Fibroblast of skin of scalp (primary cell): ENCODE measurements at regions not wholly inside any gene's neighbourhood (a gene's known extent, or its start where the extent isn't known, plus 50 kb on each side); places are given as distances from the start of the nearest gene placed in this dataset.

Experiments
- DNase-seq: peaks from one replicate; pipeline ENCODE4 v3.0.0-alpha.2; 2013

DNA sequence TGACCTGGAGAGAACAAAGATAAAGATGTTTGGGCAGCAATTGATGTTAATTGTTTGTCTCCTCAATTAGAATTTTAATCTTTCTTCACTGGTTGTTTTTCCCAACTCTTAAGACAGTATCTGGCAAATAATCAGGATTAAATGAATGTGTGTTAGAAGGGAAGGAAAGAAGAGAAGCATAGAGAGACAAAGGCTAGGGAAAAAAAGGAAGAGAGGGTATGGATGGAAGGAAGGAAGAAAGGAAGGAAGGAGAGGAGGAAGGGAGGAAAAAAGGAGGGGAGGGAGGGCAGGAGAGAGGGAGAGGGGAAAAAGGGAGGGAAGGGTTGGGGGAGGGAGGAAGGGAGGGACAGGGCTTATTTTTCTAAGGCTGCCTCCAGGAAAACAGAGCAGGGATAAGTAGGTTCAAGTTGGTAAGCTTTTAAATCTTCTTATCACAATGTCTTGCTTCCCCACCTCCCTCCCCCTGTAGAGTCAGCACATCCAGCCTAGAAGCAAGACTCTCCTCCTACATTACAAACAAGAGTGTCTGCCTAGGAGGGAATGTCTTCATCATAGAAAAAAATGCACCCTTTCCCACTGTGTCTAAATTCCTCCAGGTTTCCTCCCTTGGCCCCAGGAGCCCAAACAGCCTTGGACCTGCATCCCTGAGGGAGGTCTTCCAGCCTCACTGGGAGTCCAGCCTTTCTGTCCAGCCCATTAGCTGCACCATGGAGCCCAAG is 447.8 kb upstream of the JARID2 start:
- peak; percentile 66 for DNase-seq

- DNase-seq = no peak
Measured at GRCh38 chr6:14798594-14798982, 447.3 kb upstream of the JARID2 start.

DNA sequence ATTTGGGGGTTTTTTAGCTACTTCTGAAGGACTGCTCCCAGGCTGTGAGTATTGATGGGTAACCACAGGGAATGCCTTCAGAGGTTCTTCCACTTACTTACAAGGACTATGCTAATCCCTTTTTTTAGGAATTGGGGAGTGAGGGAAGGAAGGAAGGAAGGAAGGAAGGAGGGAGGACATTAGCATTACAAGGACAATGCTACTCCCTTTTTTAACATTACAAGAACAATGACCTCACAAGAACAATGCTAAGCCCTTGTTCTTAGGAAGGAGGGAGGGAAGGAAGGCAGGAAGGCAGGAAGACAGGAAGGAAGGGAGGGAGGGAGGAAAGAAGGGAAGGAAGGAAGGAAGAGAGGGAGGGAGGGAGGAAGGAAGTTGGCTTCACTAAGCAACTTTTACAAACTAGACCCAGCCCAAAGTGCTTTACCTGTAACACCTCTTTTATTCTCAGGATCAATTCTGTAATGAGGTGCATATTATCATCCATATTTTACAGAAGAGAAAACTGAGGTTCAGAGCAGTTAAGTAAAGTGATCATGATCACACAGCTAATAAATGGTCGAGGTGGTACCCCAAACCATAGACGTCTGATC is 446.8 kb upstream of the JARID2 start:
- DNase-seq = no peak

DNA sequence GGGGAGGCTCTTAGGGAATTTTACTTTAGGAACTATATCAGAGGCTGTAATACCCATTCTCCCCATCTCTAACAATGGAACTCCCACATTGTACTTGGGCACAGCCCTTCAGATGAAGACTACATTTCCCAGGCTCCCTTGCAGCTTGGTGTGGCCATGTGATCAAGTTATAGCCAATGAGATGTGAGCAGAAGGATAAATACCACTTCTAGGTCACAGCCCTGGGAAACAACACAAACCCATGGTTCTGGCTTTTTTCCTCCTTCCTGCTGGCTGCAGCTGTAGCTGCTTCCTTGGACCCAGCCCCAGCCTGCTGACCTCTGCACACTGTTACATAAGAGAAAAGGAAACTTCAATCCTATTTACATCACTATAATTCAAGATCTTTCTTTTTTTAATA is 445.9 kb upstream of the JARID2 start:
- DNase-seq = peak; percentile 76

- no peak for DNase-seq
Measured at GRCh38 chr6:14802514-14803160, 443.2 kb upstream of the JARID2 start.

DNA sequence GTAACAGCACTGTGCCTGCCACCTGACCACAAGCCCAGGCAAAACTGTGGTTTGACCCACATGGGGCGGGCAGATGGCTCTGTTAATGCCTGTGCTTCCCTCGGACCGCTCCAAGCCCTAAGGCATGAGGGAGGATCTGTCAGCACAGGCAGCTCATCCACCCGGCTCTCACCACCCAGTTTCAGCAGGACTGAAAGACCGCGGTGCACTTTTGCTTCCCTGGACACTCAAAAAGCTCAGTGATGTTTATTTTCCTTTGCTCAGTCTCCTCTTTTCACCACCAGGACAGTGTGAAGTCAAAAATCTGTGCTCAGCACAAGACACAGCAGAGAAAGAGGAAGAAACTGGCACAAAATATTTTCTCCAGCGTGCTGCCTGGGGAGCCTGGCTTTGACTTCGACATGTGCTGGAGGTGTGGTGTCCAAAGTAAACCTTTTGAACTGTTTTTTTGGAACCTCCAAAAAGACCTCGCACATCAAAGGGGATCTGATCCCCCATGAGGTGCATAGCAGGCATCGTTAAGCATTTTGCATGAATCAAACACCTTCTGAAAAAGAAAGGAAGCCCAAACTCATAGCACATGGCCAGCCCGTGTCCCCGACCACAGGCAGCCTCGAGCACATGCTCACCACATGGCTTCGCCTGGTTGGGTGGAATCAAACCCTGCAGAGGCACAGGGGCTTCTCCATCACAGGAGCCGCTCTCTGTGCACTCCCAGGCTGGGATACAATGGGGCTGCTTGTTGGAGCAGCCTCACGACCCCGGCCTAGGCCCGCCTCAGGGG is 441.7 kb upstream of the JARID2 start:
- DNase-seq = no peak

DNA sequence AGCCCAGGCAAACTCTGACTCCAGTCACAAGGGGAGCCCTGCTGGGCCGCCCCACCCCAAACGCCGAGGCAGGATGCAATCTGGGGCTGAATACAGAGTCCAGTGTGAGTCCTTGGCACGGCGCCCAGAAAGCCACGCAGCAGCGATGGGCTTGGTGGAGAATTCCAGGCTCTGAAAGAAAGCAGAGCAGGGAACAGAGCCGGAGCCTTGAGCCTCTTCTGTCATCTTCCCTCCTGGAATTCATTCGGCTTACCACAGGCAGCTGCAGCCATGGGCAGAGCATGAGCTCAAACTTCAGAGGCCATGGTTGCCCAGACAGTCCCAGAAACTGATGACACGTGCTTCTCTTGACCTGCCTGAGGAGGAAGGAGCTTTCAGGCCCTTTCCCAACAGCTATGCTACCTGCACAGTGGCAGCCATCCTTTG is 441.1 kb upstream of the JARID2 start:
- peak; percentile 97 for DNase-seq

- DNase-seq = no peak
Measured at GRCh38 chr6:14806101-14806500, 439.8 kb upstream of the JARID2 start.

DNA sequence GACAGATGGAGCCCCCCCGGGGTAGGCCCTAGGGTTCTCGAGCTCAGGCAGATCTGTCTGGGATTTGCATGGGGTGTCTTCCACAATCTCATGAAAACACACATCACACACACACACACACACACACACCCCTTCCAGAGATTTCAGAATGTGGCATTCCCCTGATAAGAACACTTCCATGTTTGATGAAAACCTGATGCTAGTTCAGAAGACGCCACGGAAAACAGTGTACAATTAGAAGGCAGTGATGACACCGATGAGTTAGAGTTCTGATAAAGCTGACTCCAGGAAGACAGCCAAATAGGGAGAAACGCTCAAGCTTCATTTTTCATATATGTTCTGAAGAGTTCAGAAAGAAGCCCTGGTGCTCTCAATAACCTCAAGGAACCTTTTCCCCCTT is 438.7 kb upstream of the JARID2 start:
- no peak for DNase-seq

DNA sequence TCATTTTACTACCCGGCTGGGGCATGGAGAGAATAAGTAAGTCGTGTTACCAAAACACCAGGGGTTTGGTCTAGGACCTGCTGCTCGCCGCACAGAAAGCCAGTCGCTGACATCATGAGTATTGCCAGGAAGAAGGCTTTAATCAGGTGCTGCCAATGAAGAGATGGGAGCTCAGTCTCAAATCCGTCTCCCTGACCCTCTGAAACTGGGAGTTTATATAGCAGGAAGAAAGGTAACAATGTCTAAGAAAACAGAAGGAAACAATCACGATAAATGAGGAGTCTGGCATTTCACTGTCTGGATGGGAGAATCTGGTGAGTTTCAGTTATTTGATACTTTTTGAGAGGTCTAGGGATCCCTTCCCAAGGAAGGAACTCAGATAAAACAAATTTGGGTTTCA is 437.9 kb upstream of the JARID2 start:
- no peak for DNase-seq

DNA sequence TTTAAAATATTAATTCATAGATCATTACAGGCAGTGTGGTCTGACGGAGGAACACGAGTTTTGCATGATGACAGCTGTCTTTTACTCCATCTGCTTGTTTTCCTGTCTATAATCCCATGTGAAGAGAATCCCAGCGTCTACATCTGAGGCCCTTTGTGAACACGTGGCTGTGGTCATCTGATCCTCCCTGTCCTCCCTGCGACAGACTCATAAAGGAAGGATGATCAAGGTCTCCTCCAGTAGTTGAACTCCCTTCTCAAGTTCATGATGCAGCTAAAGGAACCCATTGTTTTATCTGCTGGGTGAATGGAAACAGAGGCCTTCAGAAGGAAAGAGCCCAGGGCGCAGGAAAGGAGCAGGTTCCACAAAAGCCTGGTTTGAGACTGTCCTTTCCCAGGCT is 435.8 kb upstream of the JARID2 start:
- no peak for DNase-seq

DNA sequence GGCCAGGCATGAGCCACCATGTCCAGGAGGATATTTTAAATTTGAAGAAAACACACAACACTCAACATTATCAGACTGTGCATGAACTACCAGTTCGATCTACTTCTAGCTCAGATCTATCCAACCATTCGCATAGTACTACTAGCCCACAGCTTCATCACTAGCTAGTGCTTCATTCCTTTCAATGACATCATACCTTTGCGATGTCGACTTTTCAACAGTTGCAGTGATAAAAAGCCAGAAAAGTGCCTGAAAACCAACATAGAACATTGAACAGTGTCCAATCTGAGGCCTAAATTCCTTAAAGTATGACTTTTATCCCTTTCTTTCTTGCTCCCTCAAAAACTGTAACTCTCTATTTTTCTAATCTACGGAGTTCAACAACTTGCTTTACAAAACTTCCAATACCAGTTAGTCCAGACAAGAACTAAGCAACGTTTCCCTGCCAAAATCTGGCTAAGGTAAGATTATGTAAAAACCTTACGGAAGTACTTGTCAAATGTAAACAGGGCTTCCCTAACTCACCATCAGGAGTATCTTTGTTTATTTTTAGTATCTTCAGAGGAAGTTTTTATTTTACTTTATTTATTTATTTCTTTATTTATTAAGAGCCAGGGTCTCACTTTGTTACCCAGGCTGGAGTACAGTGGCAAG is 434.0 kb upstream of the JARID2 start:
- peak; percentile 76 for DNase-seq

DNA sequence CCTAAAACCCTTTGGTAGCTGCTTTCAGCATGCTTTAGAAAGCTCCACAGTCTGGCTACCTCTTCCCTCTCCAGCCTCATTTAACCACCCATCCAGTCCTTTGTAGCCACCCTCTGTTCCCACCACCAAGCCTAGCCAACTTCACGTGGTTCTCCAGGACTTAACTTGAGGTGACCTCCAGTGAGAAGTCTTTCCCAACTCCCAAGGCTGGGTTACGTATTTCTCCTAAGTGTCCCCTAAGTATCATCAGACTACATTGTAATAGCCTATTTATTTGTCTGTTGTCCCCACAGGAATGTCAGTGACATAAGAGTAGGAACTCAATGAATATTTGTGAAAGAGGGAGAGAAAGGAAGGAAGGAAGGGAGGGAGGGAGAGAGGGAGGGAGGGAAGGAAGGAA is 431.9 kb upstream of the JARID2 start:
- DNase-seq = peak; percentile 22

- DNase-seq = no peak
Measured at GRCh38 chr6:14816116-14816859, 429.6 kb upstream of the JARID2 start.

GRCh38 chr6:14817074-14817473 is 428.8 kb upstream of the JARID2 start:
- no peak for DNase-seq

DNA sequence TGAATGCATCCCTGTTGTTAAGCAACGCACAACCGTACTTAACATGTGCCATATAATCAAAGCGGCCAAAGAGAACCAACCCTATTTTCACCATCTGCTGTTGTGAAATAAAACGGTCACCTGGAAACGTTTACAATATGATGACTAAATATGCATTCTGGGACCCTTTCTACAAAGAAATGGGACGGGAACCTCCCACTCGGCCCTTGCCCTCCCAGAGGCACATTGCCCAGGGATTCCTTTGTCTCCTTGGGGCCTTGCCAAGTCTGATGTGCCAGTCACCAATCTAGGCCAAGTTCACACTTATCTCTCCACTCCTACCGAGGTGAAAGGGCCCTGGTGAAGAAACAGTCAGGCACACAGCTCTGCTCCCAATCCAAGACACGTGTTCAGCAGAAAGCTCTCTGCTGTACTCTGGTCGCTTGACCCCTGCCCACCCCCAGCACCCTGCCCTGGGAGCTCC is 427.4 kb upstream of the JARID2 start:
- DNase-seq = no peak

DNA sequence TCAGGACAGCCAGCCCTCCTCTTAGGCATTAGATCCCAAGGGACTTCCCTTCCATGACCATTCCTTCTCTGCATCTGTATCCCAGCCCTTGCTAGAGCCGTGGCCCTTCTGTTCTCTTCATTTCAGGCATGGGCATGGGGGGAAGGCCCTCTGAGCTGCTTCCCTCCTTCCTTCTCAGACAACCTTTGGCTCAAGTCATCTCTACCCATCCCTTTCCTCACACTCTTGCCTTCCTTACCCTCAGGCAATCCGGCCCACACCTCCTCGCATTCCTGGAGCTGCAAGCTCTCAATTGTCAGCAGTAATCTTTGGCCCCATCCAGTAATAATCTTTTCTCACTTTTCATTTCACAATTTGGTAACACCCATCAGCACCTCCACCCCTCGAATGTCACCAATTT is 426.9 kb upstream of the JARID2 start:
- no peak for DNase-seq

GRCh38 chr6:14819840-14820420 is 425.9 kb upstream of the JARID2 start:
- DNase-seq = no peak

GRCh38 chr6:14822012-14822553 is 423.8 kb upstream of the JARID2 start:
- no peak for DNase-seq

GRCh38 chr6:14822679-14823078 is 423.2 kb upstream of the JARID2 start:
- peak; percentile 75 for DNase-seq

GRCh38 chr6:14824060-14824459 is 421.8 kb upstream of the JARID2 start:
- no peak for DNase-seq
